ENCODE measurements at regions not wholly inside any gene's neighbourhood (a gene's known extent, or its start where the extent isn't known, plus 50 kb on each side); places are given as distances from the start of the nearest gene placed in this dataset.

GRCh38 chr14:95034788-95035187 lies 122.5 kb downstream of the DICER1 start:
- Histone ChIP-seq H3K4me1 (no peaks in the 10 kb centered on the region), H3K9me3 (no peaks in the 10 kb centered on the region), H3K27me3 (no peaks in the 10 kb centered on the region), H3K27ac (no peak overlapping the region), H3K4me3 (no peak overlapping the region), H3K36me3 (no peaks in the 10 kb centered on the region)
- WGBS, 2 donors, result 57 to 63% methylated on average over 5 of the region's 5 CpGs
- intact Hi-C loops (cut with DNase I), result no loop called here
- no peak for DNase-seq
- TF ChIP-seq EP300 (IDR thresholded peaks at IDR 0.05) (no peak), CTCF (IDR thresholded peaks at IDR 0.05) (no peak), POLR2AphosphoS5 (IDR thresholded peaks at IDR 0.05) (no peak), POLR2A (IDR thresholded peaks at IDR 0.05) (no peak)

GRCh38 chr14:95033682-95034632 lies 123.4 kb downstream of the DICER1 start:
- no peak overlapping the region for H3K27ac ChIP-seq
- peak; percentile 40 for DNase-seq
- H3K36me3 ChIP-seq, result no peaks in the 10 kb centered on the region
- WGBS, 2 donors, result 75 to 83% methylated on average over 8 of the region's 8 CpGs
- TF ChIP-seq POLR2A (IDR thresholded peaks at IDR 0.05), result no peak
- no peaks in the 10 kb centered on the region for H3K9me3 ChIP-seq
- H3K27me3 ChIP-seq, result no peaks in the 10 kb centered on the region
- no peaks in the 10 kb centered on the region for H3K4me1 ChIP-seq
- H3K4me3 ChIP-seq, result no peak overlapping the region
- intact Hi-C loops (cut with DNase I), result no loop called here

GRCh38 chr14:95033031-95033430 lies 124.3 kb downstream of the DICER1 start:
- Histone ChIP-seq H3K27me3 (no peaks in the 10 kb centered on the region), H3K9me3 (no peaks in the 10 kb centered on the region), H3K4me3 (no peak overlapping the region), H3K4me1 (no peaks in the 10 kb centered on the region), H3K27ac (no peak overlapping the region), H3K36me3 (no peaks in the 10 kb centered on the region)
- DNase-seq, result no peak
- intact Hi-C loops (cut with DNase I), result no loop called here
- WGBS, 2 donors, result 79 to 80% methylated on average over 4 of the region's 4 CpGs
- TF ChIP-seq EP300 (IDR thresholded peaks at IDR 0.05) (no peak), POLR2A (IDR thresholded peaks at IDR 0.05) (no peak), CTCF (IDR thresholded peaks at IDR 0.05) (no peak), POLR2AphosphoS5 (IDR thresholded peaks at IDR 0.05) (no peak)

- Histone ChIP-seq H3K27ac (no peak overlapping the region), H3K9me3 (no peaks in the 10 kb centered on the region), H3K27me3 (no peaks in the 10 kb centered on the region), H3K36me3 (no peaks in the 10 kb centered on the region), H3K4me1 (no peaks in the 10 kb centered on the region), H3K4me3 (no peak overlapping the region)
- intact Hi-C loops (cut with DNase I), result no loop called here
- no peak for TF ChIP-seq POLR2AphosphoS5 (IDR thresholded peaks at IDR 0.05)
- no peak for TF ChIP-seq EP300 (IDR thresholded peaks at IDR 0.05)
- no peak for TF ChIP-seq POLR2A (IDR thresholded peaks at IDR 0.05)
- 82 to 85% methylated on average over 7 of the region's 7 CpGs for WGBS, 2 donors
- DNase-seq, result peak; percentile 46
Measured at GRCh38 chr14:95026851-95027463, 130.4 kb downstream of the DICER1 start.

- DNase-seq, result peak; percentile 45
- Histone ChIP-seq H3K27ac (no peak overlapping the region), H3K4me1 (no peaks in the 10 kb centered on the region), H3K36me3 (no peaks in the 10 kb centered on the region), H3K4me3 (no peak overlapping the region), H3K27me3 (no peaks in the 10 kb centered on the region), H3K9me3 (no peaks in the 10 kb centered on the region)
- 88 to 92% methylated on average over 6 of the region's 6 CpGs for whole genome bisulfite sequencing, 2 donors
- intact Hi-C loops (cut with DNase I), result no loop called here
- TF ChIP-seq EP300 (IDR thresholded peaks at IDR 0.05) (no peak), CTCF (IDR thresholded peaks at IDR 0.05) (no peak), POLR2AphosphoS5 (IDR thresholded peaks at IDR 0.05) (no peak), POLR2A (IDR thresholded peaks at IDR 0.05) (no peak)
Measured at GRCh38 chr14:95025941-95026340, 131.4 kb downstream of the DICER1 start.
